ENCODE measurements at regions not wholly inside any gene's neighbourhood (a gene's known extent, or its start where the extent isn't known, plus 50 kb on each side); places are given as distances from the start of the nearest gene placed in this dataset.

- no peak for TF ChIP-seq CTCF (IDR thresholded peaks at IDR 0.05)
- no peak for TF ChIP-seq POLR2A (IDR thresholded peaks at IDR 0.05)
Measured at GRCh38 chr4:148787831-148788477, 345.7 kb upstream of the NR3C2 start.

Measured in esophagus squamous epithelium (tissue), 4 donors.